OCI-LY1 (cell line): ENCODE measurements at regions not wholly inside any gene's neighbourhood (a gene's known extent, or its start where the extent isn't known, plus 50 kb on each side); places are given as distances from the start of the nearest gene placed in this dataset.

Experiments used
- H2AFZ ChIP-seq: fragments of 200-600 bp; sonication (generic), shearing (Covaris generic); 2 replicates; pipeline ENCODE4 v1.6.0; 2014; ENCODE audit warnings: antibody characterized with exemption, mild to moderate bottlenecking, low read length
- H3F3A ChIP-seq: fragments of 200-600 bp; sonication (generic), shearing (Covaris generic); 2 replicates; pipeline ENCODE4 v1.6.0; 2014; ENCODE audit warnings: mild to moderate bottlenecking, antibody characterized with exemption, low read length, moderate library complexity; ENCODE audit not compliant: insufficient read depth
- H3K27ac ChIP-seq: fragments of 200-600 bp; sonication (generic); 2 replicates; pipeline ENCODE4 v1.5.1; 2014; ENCODE audit warnings: low read length, mixed run types, mild to moderate bottlenecking, low read depth; ENCODE audit not compliant: poor library complexity, severe bottlenecking
- H3K27me3 ChIP-seq: fragments of 200-600 bp; sonication (generic); 2 replicates; pipeline ENCODE4 v1.6.0; 2014; ENCODE audit warnings: antibody characterized with exemption, mild to moderate bottlenecking, low read length, moderate library complexity; ENCODE audit not compliant: insufficient read depth
- H3K36me3 ChIP-seq: fragments of 200-600 bp; sonication (generic); 2 replicates; pipeline ENCODE4 v1.6.1; 2014; ENCODE audit warnings: mild to moderate bottlenecking, antibody characterized with exemption, low read length, moderate library complexity, mixed read lengths; ENCODE audit not compliant: insufficient read depth
- H3K4me1 ChIP-seq: fragments of 200-600 bp; sonication (generic); 2 replicates; pipeline ENCODE4 v1.5.1; 2014; ENCODE audit warnings: mild to moderate bottlenecking, low read length, moderate library complexity; ENCODE audit not compliant: insufficient read depth, severe bottlenecking
- H3K4me2 ChIP-seq: fragments of 200-600 bp; sonication (generic), shearing (Covaris generic); 2 replicates; pipeline ENCODE4 v1.6.1; 2014; ENCODE audit warnings: low read length
- H3K4me3 ChIP-seq: fragments of 200-600 bp; sonication (generic); 2 replicates; pipeline ENCODE4 v1.5.1; 2014; ENCODE audit warnings: low read length, low read depth, mild to moderate bottlenecking, mixed read lengths; ENCODE audit not compliant: poor library complexity, severe bottlenecking
- H3K79me2 ChIP-seq: fragments of 200-600 bp; shearing (Covaris generic); 2 replicates; pipeline ENCODE4 v1.6.1; 2016; ENCODE audit warnings: mixed run types, low read length, mixed read lengths; ENCODE audit not compliant: insufficient read depth
- H3K9ac ChIP-seq: fragments of 200-600 bp; sonication (generic), shearing (Covaris generic); 2 replicates; pipeline ENCODE4 v1.6.1; 2014; ENCODE audit warnings: mild to moderate bottlenecking, low read length, mixed read lengths
- H3K9me2 ChIP-seq: fragments of 200-600 bp; sonication (generic), shearing (Covaris generic); 2 replicates; pipeline ENCODE4 v1.6.1; 2014; ENCODE audit warnings: low read depth, mild to moderate bottlenecking, low read length, mixed read lengths
- H3K9me3 ChIP-seq: fragments of 200-600 bp; shearing (Covaris generic); 2 replicates; pipeline ENCODE4 v1.6.1; 2014; ENCODE audit warnings: low read length, mixed read lengths
- H4K20me1 ChIP-seq: fragments of 200-600 bp; sonication (generic), shearing (Covaris generic); 2 replicates; pipeline ENCODE4 v1.6.0; 2016; ENCODE audit warnings: mild to moderate bottlenecking, low read length; ENCODE audit not compliant: insufficient read depth
- EZH2 ChIP-seq: fragments of 200-600 bp; sonication (generic), shearing (Covaris generic); IDR thresholded peaks from 2 replicates; pipeline ENCODE4 v1.8.0; 2017; ENCODE audit warnings: borderline replicate concordance, mixed run types, mild to moderate bottlenecking, antibody characterized with exemption, low read length, moderate library complexity, mixed read lengths
- TF ChIP-seq, protein P1 (sequence below): fragments of 200-600 bp; sonication (generic), shearing (Covaris generic); IDR thresholded peaks from 2 replicates; pipeline ENCODE4 v1.5.1; 2017; ENCODE audit warnings: mild to moderate bottlenecking, antibody characterized with exemption, low read length, moderate library complexity, mixed read lengths

DNA sequence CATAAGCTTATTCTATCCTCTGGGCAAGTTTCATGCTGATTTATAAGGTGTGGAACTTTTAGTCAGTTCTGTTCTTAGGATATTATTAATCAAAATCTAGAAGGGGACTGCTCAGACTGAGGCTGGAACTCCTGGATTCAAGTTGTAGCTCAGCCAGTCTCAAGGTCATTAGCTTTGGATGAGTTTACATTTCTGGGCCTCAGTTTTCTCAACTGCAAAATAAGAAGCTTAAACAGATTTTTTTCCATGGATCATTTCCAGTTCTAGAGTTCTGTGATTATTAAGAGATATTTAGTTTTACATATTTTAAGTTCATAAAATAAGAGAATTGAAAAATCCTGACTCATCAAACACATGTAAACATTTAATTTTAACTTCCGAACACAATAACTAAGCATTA is 442.5 kb upstream of the PKDCC start:
- H3K27ac ChIP-seq: no peak overlapping the region
- H3K9me3 ChIP-seq: no peaks in the 10 kb centered on the region
- no peaks in the 10 kb centered on the region for H4K20me1 ChIP-seq
- no peaks in the 10 kb centered on the region for H3K79me2 ChIP-seq
- no peaks in the 10 kb centered on the region for H3F3A ChIP-seq
- TF ChIP-seq EZH2: no peak
- H3K4me2 ChIP-seq: no peak overlapping the region
- no peak overlapping the region for H3K9ac ChIP-seq
- no peaks in the 10 kb centered on the region for H3K9me2 ChIP-seq
- H3K36me3 ChIP-seq: no peaks in the 10 kb centered on the region
- no peaks in the 10 kb centered on the region for H3K4me1 ChIP-seq
- H3K27me3 ChIP-seq: no peaks in the 10 kb centered on the region
- H2AFZ ChIP-seq: no peak overlapping the region
- H3K4me3 ChIP-seq: no peak overlapping the region

DNA sequence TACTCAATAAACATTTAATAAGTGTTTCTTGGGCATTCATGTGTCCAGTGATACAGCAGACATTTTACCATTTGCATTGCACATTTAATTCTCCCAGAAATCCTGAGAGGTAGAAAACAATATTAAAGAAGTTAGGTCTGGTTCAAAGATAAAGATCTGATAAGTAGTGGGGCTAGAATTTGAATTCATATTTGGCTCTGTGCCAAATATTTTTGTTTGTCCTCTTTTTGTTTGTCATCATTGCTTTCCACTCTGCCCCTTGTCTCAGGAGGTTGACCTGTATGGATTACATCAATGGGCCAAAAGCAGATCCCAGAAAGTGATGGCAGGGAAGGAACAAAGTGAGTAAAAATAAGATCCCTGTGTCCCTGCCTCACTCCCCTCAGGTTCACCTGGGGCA is 441.9 kb upstream of the PKDCC start:
- Histone ChIP-seq H3K4me3 (no peak overlapping the region), H3K36me3 (no peaks in the 10 kb centered on the region), H3K9me2 (no peaks in the 10 kb centered on the region), H3F3A (no peaks in the 10 kb centered on the region), H4K20me1 (no peaks in the 10 kb centered on the region), H2AFZ (no peak overlapping the region), H3K4me1 (peaks cover 1% of the 10 kb centered on the region), H3K27ac (no peak overlapping the region), H3K9ac (no peak overlapping the region), H3K27me3 (no peaks in the 10 kb centered on the region), H3K79me2 (no peaks in the 10 kb centered on the region), H3K4me2 (no peak overlapping the region), H3K9me3 (no peaks in the 10 kb centered on the region)
- TF ChIP-seq, protein P1, sequence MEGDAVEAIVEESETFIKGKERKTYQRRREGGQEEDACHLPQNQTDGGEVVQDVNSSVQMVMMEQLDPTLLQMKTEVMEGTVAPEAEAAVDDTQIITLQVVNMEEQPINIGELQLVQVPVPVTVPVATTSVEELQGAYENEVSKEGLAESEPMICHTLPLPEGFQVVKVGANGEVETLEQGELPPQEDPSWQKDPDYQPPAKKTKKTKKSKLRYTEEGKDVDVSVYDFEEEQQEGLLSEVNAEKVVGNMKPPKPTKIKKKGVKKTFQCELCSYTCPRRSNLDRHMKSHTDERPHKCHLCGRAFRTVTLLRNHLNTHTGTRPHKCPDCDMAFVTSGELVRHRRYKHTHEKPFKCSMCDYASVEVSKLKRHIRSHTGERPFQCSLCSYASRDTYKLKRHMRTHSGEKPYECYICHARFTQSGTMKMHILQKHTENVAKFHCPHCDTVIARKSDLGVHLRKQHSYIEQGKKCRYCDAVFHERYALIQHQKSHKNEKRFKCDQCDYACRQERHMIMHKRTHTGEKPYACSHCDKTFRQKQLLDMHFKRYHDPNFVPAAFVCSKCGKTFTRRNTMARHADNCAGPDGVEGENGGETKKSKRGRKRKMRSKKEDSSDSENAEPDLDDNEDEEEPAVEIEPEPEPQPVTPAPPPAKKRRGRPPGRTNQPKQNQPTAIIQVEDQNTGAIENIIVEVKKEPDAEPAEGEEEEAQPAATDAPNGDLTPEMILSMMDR: no peak
- TF ChIP-seq EZH2: no peak

DNA sequence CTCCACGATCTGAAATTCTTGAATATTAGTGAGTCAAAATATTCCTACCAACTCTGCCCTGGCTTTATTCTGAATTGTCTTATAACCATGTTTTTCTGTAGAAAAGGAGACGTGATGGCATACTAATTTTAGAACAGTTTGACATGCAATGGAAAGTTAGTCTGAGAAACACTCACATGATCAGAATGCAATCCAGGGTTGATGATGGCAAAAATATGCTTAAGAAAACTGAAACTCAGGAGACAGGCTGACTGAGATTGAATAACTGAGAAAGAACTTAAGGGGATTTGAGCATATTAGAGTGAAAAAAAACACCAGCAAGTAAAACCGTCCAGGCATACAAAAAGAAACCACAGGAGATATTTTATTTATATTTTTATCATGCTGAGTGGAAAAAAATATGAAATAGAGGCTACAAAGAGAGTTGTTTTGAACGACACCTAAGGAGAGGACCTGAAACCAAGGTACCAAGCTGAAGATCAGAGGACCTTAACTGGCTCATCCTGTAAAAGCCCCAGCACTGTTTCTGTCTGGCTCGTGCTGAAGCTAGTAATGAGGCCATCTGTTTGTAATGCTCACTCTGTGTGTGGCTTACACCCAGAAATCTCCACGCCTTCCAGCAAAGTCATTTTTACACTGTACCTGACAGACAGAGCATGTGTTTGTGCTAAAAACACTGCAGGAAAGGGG is 437.2 kb upstream of the PKDCC start:
- Histone ChIP-seq H3K27ac (peak overlapping the region; percentile 43), H3K4me1 (peaks cover 4% of the 10 kb centered on the region), H3K9me3 (no peaks in the 10 kb centered on the region), H2AFZ (no peak overlapping the region), H4K20me1 (no peaks in the 10 kb centered on the region), H3F3A (no peaks in the 10 kb centered on the region), H3K9me2 (no peaks in the 10 kb centered on the region), H3K4me2 (no peak overlapping the region), H3K36me3 (no peaks in the 10 kb centered on the region), H3K4me3 (no peak overlapping the region), H3K9ac (no peak overlapping the region), H3K27me3 (no peaks in the 10 kb centered on the region), H3K79me2 (no peaks in the 10 kb centered on the region)
- TF ChIP-seq, protein P1: no peak
- no peak for TF ChIP-seq EZH2

DNA sequence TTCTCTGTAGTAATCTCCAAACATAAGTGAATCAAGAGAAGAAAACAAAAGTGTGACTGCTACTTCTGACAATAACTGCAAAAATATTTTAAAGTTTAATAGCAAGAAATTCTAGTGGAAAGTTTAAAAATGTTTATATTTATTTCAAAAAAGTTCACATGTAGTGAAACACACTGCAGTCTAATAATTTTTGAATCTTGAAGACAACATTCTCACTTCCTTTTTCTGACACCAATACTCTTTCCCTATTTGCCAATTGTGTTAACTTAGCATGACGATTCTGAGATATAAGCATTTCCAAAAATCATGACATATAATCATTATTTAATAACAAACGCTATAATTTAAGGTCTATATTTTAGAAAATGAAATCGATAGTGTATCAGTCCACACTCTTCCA is 429.1 kb upstream of the PKDCC start:
- Histone ChIP-seq H3K4me1 (no peaks in the 10 kb centered on the region), H3K9ac (no peak overlapping the region), H3K9me2 (no peaks in the 10 kb centered on the region), H2AFZ (no peak overlapping the region), H3K27ac (no peak overlapping the region), H3K79me2 (no peaks in the 10 kb centered on the region), H3F3A (no peaks in the 10 kb centered on the region), H4K20me1 (no peaks in the 10 kb centered on the region), H3K4me3 (no peak overlapping the region), H3K36me3 (no peaks in the 10 kb centered on the region), H3K27me3 (no peaks in the 10 kb centered on the region), H3K9me3 (no peaks in the 10 kb centered on the region), H3K4me2 (no peak overlapping the region)
- TF ChIP-seq, protein P1: no peak
- TF ChIP-seq EZH2: no peak
